Left lung (tissue), 4 donors: ENCODE measurements at regions not wholly inside any gene's neighbourhood (a gene's known extent, or its start where the extent isn't known, plus 50 kb on each side); places are given as distances from the start of the nearest gene placed in this dataset.

Experiments
- ATAC-seq: fragments of 200-7000 bp; cut with Tn5 transposase; one replicate; pipeline ENCODE4 v1.9.1; 2020; ENCODE audit warnings: moderate library complexity
- DNase-seq, 4 donors: peaks; one replicate each; pipeline ENCODE4 v3.0.0-alpha.2; 2013 to 2020
- H3K27ac ChIP-seq, 2 donors: fragments of 200-600 bp; sonication (generic) in 1 of 2; one replicate each; pipeline versions ENCODE4 v1.5.0 to v1.8.0; 2020 to 2021
- H3K27me3 ChIP-seq, 2 donors: fragments of 200-600 bp; sonication (generic) in 1 of 2; one replicate each; pipeline versions ENCODE4 v1.5.0 to v1.8.0; 2020 to 2021
- H3K36me3 ChIP-seq, 2 donors: fragments of 200-600 bp; sonication (generic) in 1 of 2; one replicate each; pipeline versions ENCODE4 v1.5.0 to v1.8.0; 2020 to 2021
- H3K4me1 ChIP-seq, 2 donors: fragments of 200-600 bp; one replicate each; pipeline ENCODE4 v1.8.0; 2021
- H3K4me3 ChIP-seq, 2 donors: fragments of 200-600 bp; sonication (generic) in 1 of 2; one replicate each; pipeline versions ENCODE4 v1.5.0 to v1.8.0; 2020 to 2021; ENCODE audit warnings: mild to moderate bottlenecking in 1 of 2
- H3K9me3 ChIP-seq, 2 donors: fragments of 200-600 bp; sonication (generic) in 1 of 2; one replicate each; pipeline versions ENCODE4 v1.5.0 to v1.8.0; 2020 to 2021
- CTCF ChIP-seq, 2 donors: fragments of 200-600 bp; sonication (generic) in 1 of 2; IDR thresholded peaks; one replicate each; pipeline versions ENCODE4 v1.5.0 to v1.8.0; 2021; ENCODE audit warnings: antibody characterized with exemption in 2 of 2
- intact Hi-C, 2 donors: fragments of 100-400 bp; cut with DNase I; formaldehyde crosslinking; loops; one replicate each; pipeline versions ENCODE4 v1.11.2 to v1.14.2; 2022
- donor health status: DM: no; HTN: yes; CAD: no.
- donor health status: DM: no; HTN: no; CAD: no.

- Histone ChIP-seq H3K4me1 (no peaks in the 10 kb centered on the region), H3K9me3 (no peaks in the 10 kb centered on the region), H3K36me3 (no peaks in the 10 kb centered on the region), H3K4me3 (no peak overlapping the region), H3K27me3 (no peaks in the 10 kb centered on the region), H3K27ac (no peak overlapping the region)
- TF ChIP-seq CTCF (IDR thresholded peaks at IDR 0.05) = no peak
- intact Hi-C loops = no loop called here
- no peak for ATAC-seq
- DNase-seq = no peak
Measured at GRCh38 chr2:155663265-155663664, 669.3 kb downstream of the NR4A2 start.

- intact Hi-C loops = no loop called here
- H3K27me3 ChIP-seq = no peaks in the 10 kb centered on the region
- no peak overlapping the region for H3K27ac ChIP-seq
- TF ChIP-seq CTCF (IDR thresholded peaks at IDR 0.05) = no peak
- no peaks in the 10 kb centered on the region for H3K9me3 ChIP-seq
- no peak for DNase-seq
- no peak overlapping the region for H3K4me3 ChIP-seq
- no peak for ATAC-seq
- H3K36me3 ChIP-seq = no peaks in the 10 kb centered on the region
- no peaks in the 10 kb centered on the region for H3K4me1 ChIP-seq
Measured at GRCh38 chr2:155662224-155662623, 670.3 kb downstream of the NR4A2 start.

- no peak for DNase-seq
- no peaks in the 10 kb centered on the region for H3K4me1 ChIP-seq
- no peaks in the 10 kb centered on the region for H3K27me3 ChIP-seq
- TF ChIP-seq CTCF (IDR thresholded peaks at IDR 0.05) = no peak
- intact Hi-C loops = no loop called here
- no peak overlapping the region for H3K4me3 ChIP-seq
- H3K9me3 ChIP-seq = no peaks in the 10 kb centered on the region
- ATAC-seq = no peak
- no peak overlapping the region for H3K27ac ChIP-seq
- H3K36me3 ChIP-seq = no peaks in the 10 kb centered on the region
Measured at GRCh38 chr2:155653176-155653575, 679.3 kb downstream of the NR4A2 start.

- no peak for TF ChIP-seq CTCF (IDR thresholded peaks at IDR 0.05)
- Histone ChIP-seq H3K27ac (no peak overlapping the region), H3K9me3 (no peaks in the 10 kb centered on the region), H3K4me3 (no peak overlapping the region), H3K27me3 (no peaks in the 10 kb centered on the region), H3K36me3 (no peaks in the 10 kb centered on the region), H3K4me1 (no peaks in the 10 kb centered on the region)
- DNase-seq = no peak
- ATAC-seq = no peak
- intact Hi-C loops = no loop called here
Measured at GRCh38 chr2:155651851-155652250, 680.7 kb downstream of the NR4A2 start.

- H3K27ac ChIP-seq = no peak overlapping the region
- H3K36me3 ChIP-seq = no peaks in the 10 kb centered on the region
- no peak overlapping the region for H3K4me3 ChIP-seq
- H3K9me3 ChIP-seq = no peaks in the 10 kb centered on the region
- TF ChIP-seq CTCF (IDR thresholded peaks at IDR 0.05) = no peak
- intact Hi-C loops = no loop called here
- ATAC-seq (no peak), DNase-seq (no peak)
- H3K27me3 ChIP-seq = no peaks in the 10 kb centered on the region
- H3K4me1 ChIP-seq = no peaks in the 10 kb centered on the region
Measured at GRCh38 chr2:155645791-155646190, 686.7 kb downstream of the NR4A2 start.
